ENCODE measurements at regions not wholly inside any gene's neighbourhood (a gene's known extent, or its start where the extent isn't known, plus 50 kb on each side); places are given as distances from the start of the nearest gene placed in this dataset.

DNA sequence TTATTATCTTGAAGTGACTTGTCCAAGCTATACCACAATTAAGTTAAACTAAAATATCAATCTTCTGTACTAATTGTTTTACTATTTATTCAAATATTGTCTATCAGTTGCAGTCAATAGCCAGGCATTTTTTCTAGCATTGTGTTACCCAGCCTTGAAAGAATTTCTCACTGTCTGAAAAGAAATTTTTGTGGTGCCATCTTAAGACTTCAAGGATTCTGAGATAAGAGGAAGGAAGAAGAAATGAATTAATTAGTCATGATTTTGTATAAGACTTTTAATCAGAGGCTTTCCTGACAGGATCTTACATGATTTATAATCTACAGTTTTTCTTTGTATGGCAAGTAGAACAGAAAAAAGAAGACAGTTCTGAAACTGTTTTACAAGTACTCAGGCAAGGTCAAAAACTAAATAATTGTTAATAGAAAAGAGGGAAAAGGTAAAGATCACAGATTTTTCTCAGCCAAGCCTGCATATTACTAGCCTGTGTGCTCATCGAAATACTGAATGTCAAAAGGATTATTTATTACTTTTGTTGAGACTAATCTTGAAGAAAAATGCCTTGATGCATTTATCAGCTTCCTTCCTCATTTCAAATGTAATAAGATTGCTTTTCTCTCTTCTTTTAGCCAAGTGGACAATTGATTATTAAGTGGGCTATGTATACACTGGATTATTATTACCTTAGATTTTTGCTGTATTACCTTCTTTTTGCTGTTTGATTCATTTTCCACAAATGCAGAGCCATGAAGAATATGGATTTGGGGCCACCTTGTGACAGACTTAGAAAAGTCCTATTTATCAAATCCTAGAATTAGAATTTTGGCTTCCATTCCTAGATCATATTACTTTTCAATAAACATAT is 53.8 kb downstream of the CXCL1 start:
- no peak for TF ChIP-seq EZH2phosphoT487 (IDR thresholded peaks at IDR 0.05; ENCODE audit: insufficient read depth, low read depth)
- TF ChIP-seq EZH2 (IDR thresholded peaks at IDR 0.05; ENCODE audit: insufficient read depth, poor library complexity, severe bottlenecking), result no peak
